H1 (cell line): ENCODE measurements at regions not wholly inside any gene's neighbourhood (a gene's known extent, or its start where the extent isn't known, plus 50 kb on each side); places are given as distances from the start of the nearest gene placed in this dataset.

Experiments
- CTCF ChIA-PET: fragments of 300-600 bp; sonication (Branson Sonifier 250); formaldehyde crosslinking; loops from one replicate; lab custom pipeline; 2021; ENCODE audit not compliant: partially characterized antibody; lab: Charles Lee
- POLR2A ChIA-PET: fragments of 300-600 bp; sonication (Branson Sonifier 250); formaldehyde crosslinking; loops from one replicate; lab custom pipeline; 2021; ENCODE audit warnings: inconsistent platforms; ENCODE audit not compliant: partially characterized antibody; lab: Charles Lee
- DNase-seq, 2 experiments: peaks; one replicate each; pipeline versions ENCODE4 v3.0.0 to v3.0.0-alpha.2; 2010 to 2022; ENCODE audit warnings: low spot score in 2 of 2, low read depth in 1 of 2, mixed read lengths in 1 of 2
- FAIRE-seq: peaks from 2 replicates; lab custom pipeline; 2011; peaks lifted over from hg19 to GRCh38; lab: Jason Lieb, UNC
- H2AFZ ChIP-seq: 2 replicates; pipeline ENCODE4 v1.8.1; 2012; ENCODE audit warnings: low read length, inconsistent platforms
- H2AK5ac ChIP-seq: 2 replicates; pipeline ENCODE4 v1.6.1; 2013; ENCODE audit warnings: low read depth, low read length
- H2BK120ac ChIP-seq: replicated peaks from 2 replicates; pipeline ENCODE3; 2013; ENCODE audit warnings: low read depth, low read length, inconsistent platforms
- H2BK12ac ChIP-seq: 2 replicates; pipeline ENCODE4 v1.6.1; 2013; ENCODE audit warnings: low read depth, low read length
- H2BK15ac ChIP-seq: 2 replicates; pipeline ENCODE4 v1.6.1; 2013; ENCODE audit warnings: low read length
- H2BK20ac ChIP-seq: 2 replicates; pipeline ENCODE4 v1.6.1; 2013; ENCODE audit warnings: low read length
- H2BK5ac ChIP-seq: 2 replicates; pipeline ENCODE4 v1.6.1; 2013; ENCODE audit warnings: low read depth, low read length
- H3K14ac ChIP-seq: 2 replicates; pipeline ENCODE4 v1.6.1; 2013; ENCODE audit warnings: inconsistent platforms; ENCODE audit not compliant: insufficient read length
- H3K18ac ChIP-seq: 2 replicates; pipeline ENCODE4 v1.6.1; 2013; ENCODE audit warnings: low read length; ENCODE audit errors: extremely low read depth
- H3K23ac ChIP-seq: 2 replicates; pipeline ENCODE4 v1.6.1; 2013; ENCODE audit warnings: inconsistent platforms; ENCODE audit not compliant: insufficient read length
- H3K23me2 ChIP-seq: 2 replicates; pipeline ENCODE4 v1.6.1; 2013; ENCODE audit warnings: low read depth, low read length
- H3K27ac ChIP-seq: 2 replicates; pipeline ENCODE4 v1.6.1; 2011; ENCODE audit warnings: low read depth, low read length, inconsistent platforms
- H3K27me3 ChIP-seq, 4 experiments: replicated peaks in 1 of 4; 1 replicate in 1 of 4; 2 replicates in 3 of 4; pipeline versions ENCODE4 v1.6.1 to v1.8.1; 2011 to 2013; ENCODE audit warnings: low read length in 3 of 4, mild to moderate bottlenecking in 3 of 4, inconsistent platforms in 2 of 4, mixed read lengths in 2 of 4, moderate library complexity in 1 of 4; ENCODE audit not compliant: control insufficient read depth in 3 of 4, insufficient read depth in 3 of 4; ENCODE audit errors: extremely low read depth in 1 of 4
- H3K36me3 ChIP-seq, 4 experiments: 2 replicates each; pipeline versions ENCODE4 v1.6.1 to v1.8.1; 2011 to 2013; ENCODE audit warnings: mild to moderate bottlenecking in 4 of 4, low read length in 3 of 4, moderate library complexity in 2 of 4, control low read depth in 1 of 4, inconsistent platforms in 1 of 4; ENCODE audit not compliant: insufficient read depth in 4 of 4, control insufficient read depth in 2 of 4
- H3K4ac ChIP-seq: replicated peaks from 2 replicates; pipeline ENCODE3; 2013; ENCODE audit warnings: low read length, low read depth, mixed read lengths, inconsistent platforms; ENCODE audit not compliant: insufficient read length
- H3K4me1 ChIP-seq, 4 experiments: replicated peaks in 1 of 4; 1 replicate in 1 of 4; 2 replicates in 3 of 4; pipeline versions ENCODE4 v1.6.1 to v1.8.1; 2011 to 2013; ENCODE audit warnings: low read length in 3 of 4, inconsistent platforms in 2 of 4, mixed read lengths in 1 of 4; ENCODE audit not compliant: insufficient read depth in 4 of 4, control insufficient read depth in 3 of 4
- H3K4me2 ChIP-seq, 2 experiments: 2 replicates each; pipeline versions ENCODE4 v1.6.1 to v1.8.1; 2011 to 2013; ENCODE audit warnings: low read depth in 2 of 2, low read length in 2 of 2, control low read depth in 1 of 2, inconsistent platforms in 1 of 2, mild to moderate bottlenecking in 1 of 2; ENCODE audit not compliant: insufficient read depth in 1 of 2
- H3K4me3 ChIP-seq, 4 experiments: fragments of 200-600, 300-600 bp in 1 of 4; sonication (generic), shearing (Covaris generic), sonication (Bioruptor Twin) in 1 of 4; 2 replicates each; pipeline versions ENCODE4 v1.5.1 to v1.8.1; 2011 to 2016; ENCODE audit warnings: low read length in 4 of 4, low read depth in 3 of 4, control low read depth in 2 of 4, inconsistent platforms in 2 of 4, mild to moderate bottlenecking in 2 of 4, mixed read lengths in 1 of 4, moderate library complexity in 1 of 4; ENCODE audit not compliant: insufficient read depth in 2 of 4; ENCODE audit errors: extremely low read depth in 1 of 4
- H3K56ac ChIP-seq: replicated peaks from 2 replicates; pipeline ENCODE3; 2013; ENCODE audit warnings: low read depth, mild to moderate bottlenecking, mixed read lengths, low read length, inconsistent platforms; ENCODE audit not compliant: insufficient read length
- H3K79me1 ChIP-seq: 2 replicates; pipeline ENCODE4 v1.6.1; 2013; ENCODE audit warnings: low read depth, low read length, control low read depth
- H3K79me2 ChIP-seq, 2 experiments: 2 replicates each; pipeline versions ENCODE4 v1.6.1 to v1.8.1; 2012 to 2013; ENCODE audit warnings: low read length in 2 of 2, mild to moderate bottlenecking in 2 of 2, inconsistent platforms in 1 of 2; ENCODE audit not compliant: insufficient read depth in 2 of 2, control insufficient read depth in 1 of 2
- H3K9ac ChIP-seq, 4 experiments: replicated peaks in 1 of 4; 1 replicate in 1 of 4; 2 replicates in 3 of 4; pipeline versions ENCODE4 v1.6.1 to v1.8.1; 2011 to 2013; ENCODE audit warnings: low read depth in 3 of 4, low read length in 3 of 4, control low read depth in 2 of 4, mild to moderate bottlenecking in 2 of 4, moderate library complexity in 2 of 4, inconsistent platforms in 1 of 4; ENCODE audit errors: extremely low read depth in 1 of 4
- H3K9me3 ChIP-seq, 2 experiments: 2 replicates each; pipeline versions ENCODE4 v1.6.1 to v1.8.1; 2012 to 2013; ENCODE audit warnings: mild to moderate bottlenecking in 2 of 2, moderate library complexity in 2 of 2, control low read depth in 1 of 2, inconsistent platforms in 1 of 2, low read depth in 1 of 2, low read length in 1 of 2, mixed read lengths in 1 of 2; ENCODE audit not compliant: insufficient read depth in 2 of 2
- H4K20me1 ChIP-seq, 2 experiments: replicated peaks in 1 of 2; 2 replicates each; pipeline versions ENCODE3 to v1.8.1; 2011 to 2013; ENCODE audit warnings: inconsistent platforms in 2 of 2, low read length in 2 of 2, mild to moderate bottlenecking in 1 of 2; ENCODE audit not compliant: insufficient read depth in 2 of 2, control insufficient read depth in 1 of 2
- H4K5ac ChIP-seq: 2 replicates; pipeline ENCODE4 v1.6.1; 2013; ENCODE audit warnings: low read length, low read depth, mixed read lengths, inconsistent platforms; ENCODE audit not compliant: insufficient read length
- H4K8ac ChIP-seq: 2 replicates; pipeline ENCODE4 v1.8.0; 2013; ENCODE audit warnings: mild to moderate bottlenecking, moderate library complexity, low read length, inconsistent platforms; ENCODE audit not compliant: insufficient read depth; ENCODE audit errors: extremely low read depth
- H4K91ac ChIP-seq: replicated peaks from 2 replicates; pipeline ENCODE3; 2013; ENCODE audit warnings: low read length, mixed read lengths, inconsistent platforms; ENCODE audit not compliant: insufficient read length
- WGBS, 2 experiments: shearing (Covaris generic) in 1 of 2; methylation state at CpG; one replicate each; pipeline versions ENCODE4 v1.1.6 to v1.1.7; 2013 to 2015; ENCODE audit warnings: low lambda C conversion rate in 2 of 2, mixed read lengths in 2 of 2, inconsistent platforms in 1 of 2, low coverage in 1 of 2, missing lambda C conversion rate in 1 of 2; ENCODE audit not compliant: insufficient replicate concordance in 2 of 2, insufficient coverage in 1 of 2, insufficient read length in 1 of 2; ENCODE audit errors: extremely low coverage in 1 of 2, missing lambda C conversion rate in 1 of 2; 5-methylcytosine and 5-hydroxymethylcytosine counted together

DNA sequence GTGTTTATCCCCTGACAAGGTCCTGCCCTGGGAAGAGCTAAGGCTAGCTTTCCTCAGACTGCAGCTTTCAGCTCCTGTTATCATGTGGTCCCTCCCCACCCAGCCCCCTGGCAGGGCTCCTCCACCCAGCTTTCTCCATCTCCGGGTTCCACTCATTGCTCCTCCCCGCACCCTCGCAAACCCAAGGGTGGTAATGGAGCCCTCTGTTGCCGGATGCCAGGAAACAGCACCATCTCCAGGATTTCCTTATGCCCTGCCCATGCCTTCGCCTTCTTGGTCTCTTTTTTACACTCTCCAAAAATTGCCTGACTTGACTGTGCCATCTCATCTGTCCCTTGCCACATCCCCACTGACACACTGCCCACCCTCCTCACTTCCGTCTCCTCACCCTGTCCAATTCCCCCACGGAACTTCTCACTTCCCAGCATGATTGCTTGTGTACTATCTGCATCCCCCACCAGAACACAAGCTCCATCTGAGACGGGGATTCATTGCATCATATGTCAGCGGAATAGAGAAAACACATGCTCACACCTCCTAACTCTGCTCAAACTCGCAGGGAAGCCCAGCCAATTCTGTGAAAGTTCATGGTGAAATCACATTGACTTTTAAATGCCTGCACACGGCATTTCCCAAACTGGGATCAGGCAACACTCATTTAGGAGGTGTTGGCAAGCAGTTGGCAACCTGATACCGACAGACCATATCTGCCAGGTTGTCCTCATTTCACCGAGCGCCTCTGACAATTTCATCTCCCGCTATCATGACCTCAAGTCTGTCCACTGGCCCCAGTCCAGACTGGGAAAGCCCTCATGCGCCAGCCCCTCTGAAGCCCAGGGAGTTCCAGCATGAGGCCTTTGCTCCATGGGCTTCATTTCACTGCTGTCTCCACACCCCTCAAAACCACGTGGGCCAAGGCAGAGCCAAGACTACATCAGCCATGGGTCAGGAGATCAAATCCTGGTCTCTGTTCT, 201.1 kb downstream of the MATN1 start:
- Histone ChIP-seq H3K27me3 (no peaks in the 10 kb centered on the region), H2BK120ac (no peak overlapping the region), H2BK15ac (no peak overlapping the region), H4K20me1 (no peaks in the 10 kb centered on the region), H3K9me3 (no peaks in the 10 kb centered on the region), H3K18ac (no peak overlapping the region), H4K5ac (no peak overlapping the region), H2BK5ac (no peak overlapping the region), H3K4ac (no peak overlapping the region), H3K4me1 (peaks cover 0 to 5% (median 0%) of the 10 kb centered on the region in 4 experiments; a peak in 2 of 7 replicates), H3K23me2 (no peaks in the 10 kb centered on the region; the same call in 1 of the 2 replicates), H2BK12ac (0 out of 2 replicates have a peak overlapping the region, but pooled peaks have one; percentile 17), H3K36me3 (no peaks in the 10 kb centered on the region), H3K4me2 (no peak overlapping the region), H3K79me1 (no peaks in the 10 kb centered on the region), H3K9ac (no peak overlapping the region), H2AK5ac (no peak overlapping the region), H3K27ac (no peak overlapping the region), H2AFZ (no peak overlapping the region; the same call in 1 of the 2 replicates), H3K23ac (no peak overlapping the region), H3K14ac (no peak overlapping the region), H4K91ac (no peak overlapping the region), H3K56ac (no peak overlapping the region), H3K79me2 (no peaks in the 10 kb centered on the region), H3K4me3 (no peak overlapping the region), H4K8ac (no peak overlapping the region), H2BK20ac (no peak overlapping the region)
- WGBS, 2 experiments: 84% methylated on average over 17 of the region's 17 CpGs; no CpG with 5 or more reads in 1 of the 2 experiments
- ChIA-PET POLR2A (no interaction called here), CTCF (interaction anchor here (1.1 to 1.2 kb wide), 3 partner anchors 113 to 192 kb away, joined by 3 to 5 read pairs (median 3); no protein-coding TSS in a partner anchor)
- DNase-seq: peak in 1 of 2 experiments; percentile 31
- no peak for FAIRE-seq
